ENCODE measurements at regions not wholly inside any gene's neighbourhood (a gene's known extent, or its start where the extent isn't known, plus 50 kb on each side); places are given as distances from the start of the nearest gene placed in this dataset.
A peak's percentile ranks its signal among the peaks of the same experiment; 100 is the strongest.

GRCh38 chr5:81866994-81867393, 104.8 kb upstream of the ATG10 start:
- no peak for TF ChIP-seq YY1 (IDR thresholded peaks at IDR 0.05; ENCODE audit: low read depth)
- TF ChIP-seq TAF1 (IDR thresholded peaks at IDR 0.05; ENCODE audit: low read depth), result no peak
- TF ChIP-seq CREB1 (IDR thresholded peaks at IDR 0.05; ENCODE audit: low read depth), result no peak
- no peak for TF ChIP-seq FOXM1 (IDR thresholded peaks at IDR 0.05; ENCODE audit: borderline replicate concordance, low read depth)
- TF ChIP-seq, protein P1, sequence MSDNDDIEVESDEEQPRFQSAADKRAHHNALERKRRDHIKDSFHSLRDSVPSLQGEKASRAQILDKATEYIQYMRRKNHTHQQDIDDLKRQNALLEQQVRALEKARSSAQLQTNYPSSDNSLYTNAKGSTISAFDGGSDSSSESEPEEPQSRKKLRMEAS (IDR thresholded peaks at IDR 0.05), result no peak
- TF ChIP-seq, protein P2, sequence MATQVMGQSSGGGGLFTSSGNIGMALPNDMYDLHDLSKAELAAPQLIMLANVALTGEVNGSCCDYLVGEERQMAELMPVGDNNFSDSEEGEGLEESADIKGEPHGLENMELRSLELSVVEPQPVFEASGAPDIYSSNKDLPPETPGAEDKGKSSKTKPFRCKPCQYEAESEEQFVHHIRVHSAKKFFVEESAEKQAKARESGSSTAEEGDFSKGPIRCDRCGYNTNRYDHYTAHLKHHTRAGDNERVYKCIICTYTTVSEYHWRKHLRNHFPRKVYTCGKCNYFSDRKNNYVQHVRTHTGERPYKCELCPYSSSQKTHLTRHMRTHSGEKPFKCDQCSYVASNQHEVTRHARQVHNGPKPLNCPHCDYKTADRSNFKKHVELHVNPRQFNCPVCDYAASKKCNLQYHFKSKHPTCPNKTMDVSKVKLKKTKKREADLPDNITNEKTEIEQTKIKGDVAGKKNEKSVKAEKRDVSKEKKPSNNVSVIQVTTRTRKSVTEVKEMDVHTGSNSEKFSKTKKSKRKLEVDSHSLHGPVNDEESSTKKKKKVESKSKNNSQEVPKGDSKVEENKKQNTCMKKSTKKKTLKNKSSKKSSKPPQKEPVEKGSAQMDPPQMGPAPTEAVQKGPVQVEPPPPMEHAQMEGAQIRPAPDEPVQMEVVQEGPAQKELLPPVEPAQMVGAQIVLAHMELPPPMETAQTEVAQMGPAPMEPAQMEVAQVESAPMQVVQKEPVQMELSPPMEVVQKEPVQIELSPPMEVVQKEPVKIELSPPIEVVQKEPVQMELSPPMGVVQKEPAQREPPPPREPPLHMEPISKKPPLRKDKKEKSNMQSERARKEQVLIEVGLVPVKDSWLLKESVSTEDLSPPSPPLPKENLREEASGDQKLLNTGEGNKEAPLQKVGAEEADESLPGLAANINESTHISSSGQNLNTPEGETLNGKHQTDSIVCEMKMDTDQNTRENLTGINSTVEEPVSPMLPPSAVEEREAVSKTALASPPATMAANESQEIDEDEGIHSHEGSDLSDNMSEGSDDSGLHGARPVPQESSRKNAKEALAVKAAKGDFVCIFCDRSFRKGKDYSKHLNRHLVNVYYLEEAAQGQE (IDR thresholded peaks at IDR 0.05; ENCODE audit: low read depth), result no peak
- no peak for TF ChIP-seq TEAD4 (IDR thresholded peaks at IDR 0.05)
- TF ChIP-seq EP300 (IDR thresholded peaks at IDR 0.05; ENCODE audit: borderline replicate concordance), result no peak
- TF ChIP-seq RAD21 (IDR thresholded peaks at IDR 0.05; ENCODE audit: low read depth), result no peak
- TF ChIP-seq TCF12 (IDR thresholded peaks at IDR 0.05; ENCODE audit: low read depth), result no peak
- TF ChIP-seq NFIC (IDR thresholded peaks at IDR 0.05), result no peak
- no peak for TF ChIP-seq USF1 (IDR thresholded peaks at IDR 0.05)
- TF ChIP-seq ZBTB7A (IDR thresholded peaks at IDR 0.05; ENCODE audit: low read depth), result no peak
- no peak for TF ChIP-seq CEBPB (IDR thresholded peaks at IDR 0.05)

- TF ChIP-seq EGR1 (IDR thresholded peaks at IDR 0.05) (no peak), ZBTB7A (IDR thresholded peaks at IDR 0.05; ENCODE audit: low read depth) (no peak), YY1 (IDR thresholded peaks at IDR 0.05; ENCODE audit: low read depth) (no peak), CEBPB (IDR thresholded peaks at IDR 0.05) (no peak), FOXM1 (IDR thresholded peaks at IDR 0.05; ENCODE audit: borderline replicate concordance, low read depth) (no peak), TEAD4 (IDR thresholded peaks at IDR 0.05) (no peak), CREB1 (IDR thresholded peaks at IDR 0.05; ENCODE audit: low read depth) (no peak), EP300 (IDR thresholded peaks at IDR 0.05; ENCODE audit: borderline replicate concordance) (no peak)
- TF ChIP-seq, protein P1 (IDR thresholded peaks at IDR 0.05), result no peak
Measured at GRCh38 chr5:81860778-81861177, 109.9 kb upstream of the SSBP2 start.

- TF ChIP-seq YY1 (IDR thresholded peaks at IDR 0.05; ENCODE audit: low read depth) (no peak), RAD21 (IDR thresholded peaks at IDR 0.05; ENCODE audit: low read depth) (no peak), ZBTB7A (IDR thresholded peaks at IDR 0.05; ENCODE audit: low read depth) (no peak), USF1 (IDR thresholded peaks at IDR 0.05) (no peak), TAF1 (IDR thresholded peaks at IDR 0.05; ENCODE audit: low read depth) (no peak), FOXM1 (IDR thresholded peaks at IDR 0.05; ENCODE audit: borderline replicate concordance, low read depth) (no peak), TCF12 (IDR thresholded peaks at IDR 0.05; ENCODE audit: low read depth) (no peak), EGR1 (IDR thresholded peaks at IDR 0.05) (no peak)
- TF ChIP-seq, protein P1 (IDR thresholded peaks at IDR 0.05), result no peak
- TF ChIP-seq, protein P2 (IDR thresholded peaks at IDR 0.05; ENCODE audit: low read depth), result no peak
Measured at GRCh38 chr5:81859624-81860023, 108.7 kb upstream of the SSBP2 start.

DNA sequence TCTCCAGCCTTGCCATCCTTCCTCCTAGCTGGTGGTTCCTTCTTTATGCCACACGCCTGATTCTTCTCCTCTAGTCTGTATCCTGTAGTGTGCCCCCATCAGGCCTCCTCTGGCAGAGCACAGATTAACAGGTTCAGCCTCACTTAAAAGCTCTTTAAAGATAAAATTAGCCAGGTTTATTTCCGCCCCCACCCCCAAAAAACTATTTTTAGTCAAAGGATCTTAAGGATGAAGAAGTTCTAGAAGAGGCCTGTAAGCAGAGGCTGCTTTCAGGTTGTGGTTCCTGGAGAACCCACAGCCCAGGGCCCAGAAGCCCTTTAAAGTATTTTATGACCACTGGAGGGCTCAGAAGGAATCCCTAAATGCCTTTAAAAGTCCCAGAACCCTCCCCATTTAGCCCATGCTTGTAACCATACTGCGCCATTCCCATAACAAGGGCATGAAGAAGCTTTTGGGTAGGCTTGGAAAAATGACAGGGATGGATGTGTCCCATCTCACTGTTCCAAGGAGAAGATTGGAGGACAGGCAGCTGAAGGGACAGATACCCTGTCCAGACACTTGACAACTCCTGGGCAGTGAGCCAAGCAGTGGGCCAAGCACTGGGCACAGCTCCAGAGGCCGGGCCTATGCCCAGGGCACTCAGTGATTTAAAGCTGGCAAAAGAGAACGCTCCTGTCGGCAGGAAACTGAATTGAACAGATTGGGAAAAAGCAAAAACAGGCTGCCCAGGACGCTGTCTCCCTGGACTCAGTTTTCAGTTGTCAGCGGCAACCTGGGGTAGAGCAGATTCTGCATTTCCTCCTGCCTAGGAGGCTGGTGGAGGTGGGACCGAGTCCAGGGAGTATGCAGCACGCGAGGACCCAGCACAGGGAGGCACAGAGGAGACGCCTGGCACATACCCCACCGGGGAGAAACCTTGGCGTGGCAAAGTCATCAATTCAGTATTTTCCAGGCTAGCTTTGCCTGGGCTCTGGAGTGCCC, 106.3 kb upstream of the SSBP2 start:
- TF ChIP-seq RAD21 (IDR thresholded peaks at IDR 0.05; ENCODE audit: low read depth), result peak; percentile 14; the same call in 1 of the 2 replicates
- TF ChIP-seq, protein P2 (IDR thresholded peaks at IDR 0.05; ENCODE audit: low read depth), result no peak
- no peak for TF ChIP-seq FOXM1 (IDR thresholded peaks at IDR 0.05; ENCODE audit: borderline replicate concordance, low read depth)
- TF ChIP-seq NFIC (IDR thresholded peaks at IDR 0.05), result peak; percentile 88
- no peak for TF ChIP-seq ZBTB7A (IDR thresholded peaks at IDR 0.05; ENCODE audit: low read depth)
- TF ChIP-seq EGR1 (IDR thresholded peaks at IDR 0.05), result no peak
- TF ChIP-seq, protein P1 (IDR thresholded peaks at IDR 0.05), result no peak

All from Ishikawa (cell line).